ENCODE measurements at regions not wholly inside any gene's neighbourhood (a gene's known extent, or its start where the extent isn't known, plus 50 kb on each side); places are given as distances from the start of the nearest gene placed in this dataset.

DNA sequence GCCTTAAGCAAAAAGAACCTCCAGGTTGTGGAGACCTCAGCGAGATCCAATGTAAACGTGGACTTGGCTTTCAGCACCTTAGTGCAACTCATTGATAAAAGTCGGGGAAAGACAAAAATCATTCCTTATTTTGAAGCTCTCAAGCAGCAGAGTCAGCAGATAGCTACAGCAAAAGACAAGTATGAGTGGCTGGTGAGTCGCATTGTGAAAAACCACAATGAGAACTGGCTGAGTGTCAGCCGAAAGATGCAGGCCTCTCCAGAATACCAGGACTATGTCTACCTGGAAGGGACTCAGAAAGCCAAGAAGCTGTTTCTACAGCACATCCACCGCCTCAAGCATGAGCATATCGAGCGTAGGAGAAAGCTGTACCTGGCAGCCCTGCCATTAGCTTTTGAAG is 58.5 kb downstream of the ARHGAP35 start:
- TF ChIP-seq, protein P1, sequence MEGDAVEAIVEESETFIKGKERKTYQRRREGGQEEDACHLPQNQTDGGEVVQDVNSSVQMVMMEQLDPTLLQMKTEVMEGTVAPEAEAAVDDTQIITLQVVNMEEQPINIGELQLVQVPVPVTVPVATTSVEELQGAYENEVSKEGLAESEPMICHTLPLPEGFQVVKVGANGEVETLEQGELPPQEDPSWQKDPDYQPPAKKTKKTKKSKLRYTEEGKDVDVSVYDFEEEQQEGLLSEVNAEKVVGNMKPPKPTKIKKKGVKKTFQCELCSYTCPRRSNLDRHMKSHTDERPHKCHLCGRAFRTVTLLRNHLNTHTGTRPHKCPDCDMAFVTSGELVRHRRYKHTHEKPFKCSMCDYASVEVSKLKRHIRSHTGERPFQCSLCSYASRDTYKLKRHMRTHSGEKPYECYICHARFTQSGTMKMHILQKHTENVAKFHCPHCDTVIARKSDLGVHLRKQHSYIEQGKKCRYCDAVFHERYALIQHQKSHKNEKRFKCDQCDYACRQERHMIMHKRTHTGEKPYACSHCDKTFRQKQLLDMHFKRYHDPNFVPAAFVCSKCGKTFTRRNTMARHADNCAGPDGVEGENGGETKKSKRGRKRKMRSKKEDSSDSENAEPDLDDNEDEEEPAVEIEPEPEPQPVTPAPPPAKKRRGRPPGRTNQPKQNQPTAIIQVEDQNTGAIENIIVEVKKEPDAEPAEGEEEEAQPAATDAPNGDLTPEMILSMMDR (IDR thresholded peaks at IDR 0.05), result no peak
- TF ChIP-seq POLR2A (IDR thresholded peaks at IDR 0.05), result no peak
